Inferior parietal cortex (tissue), 1 donor: ENCODE measurements at regions not wholly inside any gene's neighbourhood (a gene's known extent, or its start where the extent isn't known, plus 50 kb on each side); places are given as distances from the start of the nearest gene placed in this dataset.
"Not testable (repeated sequence)": the region's sequence is repeated elsewhere in the genome, so short reads cannot be mapped to it uniquely, and the experiment has no call there.

ENCODE experiments used
- DNase-seq: peaks from one replicate; pipeline ENCODE4 v3.0.0-alpha.2; 2016; ENCODE audit errors: extremely low spot score

- no peak for DNase-seq
Observed at GRCh38 chr6:30832864-30833263, 51.5 kb upstream of the DDR1 start.

DNA sequence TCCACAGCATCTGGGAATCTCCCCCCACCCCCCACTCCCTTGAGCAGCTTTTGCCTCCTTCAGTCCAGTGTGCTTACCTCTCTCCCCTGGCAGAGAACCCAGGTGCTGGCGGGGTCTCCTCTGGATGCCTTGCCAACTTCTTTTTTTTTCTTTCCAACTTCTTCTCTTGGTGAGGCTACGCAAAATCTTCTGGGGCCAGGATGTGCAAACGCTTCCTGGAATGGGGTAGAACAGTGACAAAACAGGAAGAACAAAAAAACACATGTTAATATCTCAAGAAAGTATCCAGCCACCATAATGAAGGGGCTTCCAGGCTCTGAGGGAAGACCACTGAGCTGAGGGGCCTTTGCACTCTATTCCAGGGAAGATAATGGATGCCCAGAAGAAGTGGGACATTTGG is 53.9 kb upstream of the DDR1 start:
- no peak for DNase-seq

- DNase-seq = no peak
Observed at GRCh38 chr6:30829639-30830255, 54.6 kb upstream of the DDR1 start.

- no peak for DNase-seq
Observed at GRCh38 chr6:30829033-30829432, 55.3 kb upstream of the DDR1 start.

GRCh38 chr6:30828027-30828962 is 56.0 kb upstream of the DDR1 start:
- peak; percentile 91 for DNase-seq

DNA sequence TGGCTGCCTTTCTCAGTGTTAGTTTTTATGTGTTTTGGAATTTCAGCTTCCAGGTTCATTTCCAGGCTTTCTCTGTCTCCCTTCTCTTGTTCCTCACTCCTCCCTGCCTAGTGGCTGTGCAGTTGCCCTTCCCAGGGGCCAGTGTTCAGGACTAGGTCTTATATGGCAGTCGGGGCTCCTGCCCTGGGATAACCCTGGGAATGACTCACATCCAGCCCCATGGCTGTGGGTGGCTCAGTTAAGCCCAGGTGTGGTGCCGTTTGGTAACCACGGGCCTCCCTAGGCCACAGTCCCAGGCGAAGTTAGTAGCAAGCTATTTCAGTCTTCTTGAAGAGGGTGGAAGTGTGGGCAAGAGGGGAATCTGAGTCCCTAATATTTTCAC is 57.4 kb upstream of the DDR1 start:
- DNase-seq = no peak

- no peak for DNase-seq
Observed at GRCh38 chr6:30824698-30825097, 59.6 kb upstream of the DDR1 start.

GRCh38 chr6:30823534-30823865 is 60.8 kb upstream of the DDR1 start:
- DNase-seq = no peak

DNA sequence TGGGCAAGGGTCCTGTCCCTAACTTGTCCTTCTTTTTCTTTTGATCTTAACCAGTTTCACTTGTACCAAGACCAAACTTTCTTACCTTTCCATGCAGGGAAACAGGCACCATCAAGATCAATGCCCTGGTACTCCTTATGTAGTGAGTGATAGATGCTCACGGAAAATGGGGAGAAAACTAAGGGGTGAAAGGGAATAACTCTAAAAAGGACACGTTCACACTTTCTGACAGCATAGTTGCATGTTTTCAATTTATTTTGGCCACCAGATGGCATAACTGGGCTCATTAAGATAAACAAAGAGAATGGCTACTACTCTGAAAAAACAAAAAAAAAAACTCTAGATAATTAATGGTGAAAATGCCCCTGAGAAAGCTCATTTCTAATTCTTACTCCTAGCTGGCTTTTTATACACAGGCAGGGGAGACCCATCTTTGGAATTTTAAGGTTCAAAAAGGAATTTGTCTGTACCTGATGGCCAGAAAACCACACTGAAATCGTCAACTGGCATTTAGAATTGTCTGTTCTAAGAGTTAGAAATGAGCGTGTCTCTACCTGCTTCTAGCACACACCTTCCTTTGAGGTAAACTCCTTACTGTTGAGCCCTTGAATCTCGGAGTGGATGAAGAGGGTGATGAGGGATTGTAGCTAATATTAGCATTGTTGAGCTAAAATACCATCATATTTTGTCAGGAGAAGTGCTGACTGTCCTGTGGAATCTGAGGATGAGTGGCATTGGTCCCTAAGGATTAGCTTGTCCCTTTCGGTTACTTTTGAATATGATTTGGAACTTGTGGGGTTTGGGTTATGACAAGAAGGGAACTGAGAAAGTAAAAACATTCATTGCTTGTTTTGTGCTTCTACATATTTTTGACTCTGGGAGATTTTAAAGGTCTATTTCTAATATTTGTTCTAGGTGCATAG is 62.2 kb upstream of the DDR1 start:
- DNase-seq = peak; percentile 70

GRCh38 chr6:30820193-30820592 is 64.1 kb upstream of the DDR1 start:
- DNase-seq = no peak

DNA sequence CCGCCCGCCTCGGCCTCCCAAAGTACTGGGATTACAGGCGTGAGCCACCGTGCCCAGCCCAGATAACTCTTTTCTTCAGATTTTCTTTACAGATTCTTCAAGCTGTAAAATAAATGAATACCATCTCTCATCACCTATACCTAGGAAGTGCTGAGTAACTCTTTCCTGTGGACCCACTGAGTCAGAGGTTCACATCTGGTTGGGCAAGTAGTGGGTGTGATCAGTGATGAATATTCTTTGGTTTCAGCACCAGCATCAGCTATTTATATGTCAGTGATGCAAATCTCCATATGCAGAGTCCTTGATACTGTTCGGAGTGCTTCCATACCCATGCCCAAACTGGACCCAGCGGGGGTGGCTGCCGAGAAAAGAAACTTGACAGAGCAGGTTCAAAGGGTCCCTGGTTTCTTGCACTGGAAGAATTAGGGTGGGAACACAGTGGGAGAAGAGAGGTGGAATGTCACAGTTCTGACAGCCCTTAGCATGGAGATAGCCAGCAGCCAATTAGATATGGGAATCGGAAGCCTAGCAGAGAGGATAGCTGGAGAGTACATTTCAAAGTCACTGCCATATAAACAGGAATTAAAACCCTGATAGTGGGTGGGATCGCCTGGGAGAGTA is 64.9 kb upstream of the DDR1 start:
- no peak for DNase-seq

- DNase-seq = no peak
Observed at GRCh38 chr6:30818391-30818841, 65.9 kb upstream of the DDR1 start.

- no peak for DNase-seq
Observed at GRCh38 chr6:30816791-30817739, 67.3 kb upstream of the DDR1 start.

DNA sequence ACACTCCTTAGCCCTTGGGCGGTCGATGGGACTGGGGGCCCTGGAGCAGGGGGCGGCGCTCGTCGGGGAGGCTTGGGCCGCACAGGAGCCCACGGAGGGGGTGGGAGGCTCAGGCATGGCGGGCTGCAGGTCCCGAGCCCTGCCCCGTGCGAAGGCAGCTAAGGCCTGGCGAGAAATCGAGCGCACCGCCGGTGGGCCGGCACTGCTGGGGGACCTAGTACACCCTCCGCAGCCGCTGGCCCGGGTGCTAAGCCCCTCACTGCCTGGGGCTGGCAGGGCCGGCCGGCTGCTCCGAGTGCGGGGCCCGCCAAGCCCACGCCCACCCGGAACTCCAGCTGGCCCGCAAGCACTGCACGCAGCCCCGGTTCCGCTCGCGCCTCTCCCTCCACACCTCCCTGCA is 68.0 kb upstream of the DDR1 start:
- DNase-seq = not testable (repeated sequence)

GRCh38 chr6:30815041-30815742 is 69.1 kb upstream of the DDR1 start:
- DNase-seq = not testable (repeated sequence)

GRCh38 chr6:30814146-30815040 is 69.9 kb upstream of the DDR1 start:
- no peak for DNase-seq

DNA sequence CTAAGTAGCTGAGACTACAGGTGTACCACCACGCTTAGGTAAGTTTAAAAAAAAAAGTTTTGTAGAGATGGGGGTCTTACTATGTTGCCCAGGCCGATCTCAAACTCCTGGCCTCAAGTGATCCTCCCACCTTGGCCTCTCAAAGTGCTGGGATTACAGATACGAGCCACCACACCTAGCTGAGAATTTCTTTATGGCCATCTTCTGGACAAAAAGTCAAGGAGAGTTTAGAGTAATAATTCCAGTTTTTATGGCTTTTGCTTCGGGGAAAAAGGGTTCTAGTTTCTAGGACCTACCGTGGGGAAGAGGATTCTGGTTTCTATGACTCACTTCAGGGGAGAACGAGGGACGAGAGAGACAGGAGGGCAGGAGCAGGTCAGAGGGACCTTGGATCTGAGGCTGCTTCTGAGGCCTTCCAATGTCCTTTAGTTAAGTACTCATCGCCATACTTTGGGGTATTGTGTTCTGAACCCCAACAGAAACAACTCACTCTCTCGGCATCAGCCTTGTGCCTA is 69.3 kb upstream of the IER3 start:
- no peak for DNase-seq

DNA sequence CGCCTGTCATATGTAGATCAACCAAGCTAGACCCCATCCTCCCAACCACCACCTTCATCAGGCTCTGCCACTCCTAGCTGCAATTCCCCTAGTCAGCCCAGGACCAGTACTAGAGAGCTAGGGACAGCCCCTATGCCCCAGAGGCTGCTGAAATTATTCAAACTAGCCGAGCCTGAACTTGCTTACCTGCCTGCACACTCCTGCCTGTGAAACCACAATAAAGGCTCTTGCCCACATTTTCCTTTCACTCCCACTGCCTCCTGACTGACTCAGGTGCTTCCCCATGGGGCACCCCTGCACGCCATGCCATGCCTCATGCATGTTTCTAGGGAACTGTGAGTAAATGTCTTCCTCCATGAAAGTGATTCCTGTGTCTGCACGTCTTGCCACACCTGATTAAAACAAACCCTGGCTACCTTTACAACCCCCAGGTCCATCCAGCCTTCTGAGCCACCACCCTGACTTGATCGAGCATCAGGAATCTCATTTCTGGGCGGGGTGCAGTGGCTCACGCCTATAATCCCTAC is 66.5 kb upstream of the IER3 start:
- DNase-seq = no peak
